A673 (cell line): ENCODE measurements at regions not wholly inside any gene's neighbourhood (a gene's known extent, or its start where the extent isn't known, plus 50 kb on each side); places are given as distances from the start of the nearest gene placed in this dataset.

Experiments used
- BruUV-seq: library from RNA; stranded (reverse); fragments of 400-500 nt; replicated peaks from 2 replicates; lab custom pipeline; 2021; lab: Mats Ljungman, UMichigan
- CTCF ChIA-PET: fragments of 300-600 bp; sonication (Branson Sonifier 250); formaldehyde crosslinking; loops from one replicate; lab custom pipeline; 2022; ENCODE audit warnings: antibody characterized with exemption; lab: Charles Lee
- POLR2A ChIA-PET: fragments of 300-600 bp; sonication (Branson Sonifier 250); formaldehyde crosslinking; loops from one replicate; lab custom pipeline; 2022; ENCODE audit warnings: antibody characterized with exemption; ENCODE audit not compliant: low non-redundant PET; lab: Charles Lee
- DNase-seq: peaks from one replicate; pipeline ENCODE4 v3.0.0-alpha.2; 2015; ENCODE audit warnings: low spot score
- H3K27ac ChIP-seq: fragments of 200-600 bp; sonication (generic); 2 replicates; pipeline ENCODE4 v1.5.1; 2016; ENCODE audit warnings: mixed run types, low read depth, mild to moderate bottlenecking, mixed read lengths, antibody characterized with exemption, low read length; ENCODE audit not compliant: poor library complexity, severe bottlenecking
- H3K27me3 ChIP-seq: fragments of 200-600 bp; sonication (generic); replicated peaks from 2 replicates; pipeline ENCODE4 v1.6.1; 2017; ENCODE audit warnings: mixed run types, low read depth, mild to moderate bottlenecking, mixed read lengths, antibody characterized with exemption, low read length; ENCODE audit not compliant: insufficient read depth, poor library complexity
- H3K36me3 ChIP-seq: fragments of 200-600 bp; sonication (generic); 2 replicates; pipeline ENCODE4 v1.6.1; 2016; ENCODE audit warnings: mixed run types, mild to moderate bottlenecking, mixed read lengths, antibody characterized with exemption, low read length; ENCODE audit not compliant: insufficient read depth, poor library complexity, severe bottlenecking
- H3K4me1 ChIP-seq: fragments of 200-600 bp; sonication (generic); 2 replicates; pipeline ENCODE4 v1.6.1; 2017; ENCODE audit warnings: mixed run types, mild to moderate bottlenecking, mixed read lengths, antibody characterized with exemption, low read length; ENCODE audit not compliant: insufficient read depth, poor library complexity, severe bottlenecking
- H3K4me3 ChIP-seq: fragments of 200-600 bp; sonication (generic); 2 replicates; pipeline ENCODE4 v1.5.1; 2016; ENCODE audit warnings: low read depth, mixed run types, mild to moderate bottlenecking, mixed read lengths, low read length; ENCODE audit not compliant: poor library complexity, severe bottlenecking
- H3K9me3 ChIP-seq: fragments of 200-600 bp; sonication (generic); 2 replicates; pipeline ENCODE4 v1.6.1; 2016; ENCODE audit warnings: mixed run types, low read depth, mild to moderate bottlenecking, mixed read lengths, antibody characterized with exemption, low read length; ENCODE audit not compliant: poor library complexity, severe bottlenecking
- CTCF ChIP-seq: fragments of 300-800, 200-600 bp; sonication (generic); conservative IDR thresholded peaks from 2 replicates; pipeline ENCODE4 v1.5.1; 2017; ENCODE audit warnings: low read depth, mild to moderate bottlenecking, antibody characterized with exemption, low read length, moderate library complexity, mixed read lengths
- EZH2 ChIP-seq: fragments of 200-600 bp; sonication (generic); IDR thresholded peaks from 2 replicates; pipeline ENCODE4 v1.6.1; 2017; ENCODE audit warnings: borderline replicate concordance, low read depth, mild to moderate bottlenecking, mixed read lengths, antibody characterized with exemption, low read length; ENCODE audit not compliant: poor library complexity, severe bottlenecking
- intact Hi-C: fragments of 100-400 bp; cut with micrococcal nuclease; formaldehyde crosslinking; loops from one replicate; pipeline ENCODE4 v1.10.0; 2022; ENCODE audit not compliant: unreplicated experiment

- BruUV-seq: no TSS peak
- ChIA-PET CTCF (no interaction called here), POLR2A (no interaction called here)
- TF ChIP-seq EZH2 (no peak), CTCF (no peak)
- intact Hi-C loops: no loop called here
- no peak overlapping the region for H3K27ac ChIP-seq
- no peak for DNase-seq
- no peaks in the 10 kb centered on the region for H3K9me3 ChIP-seq
- H3K4me3 ChIP-seq: no peak overlapping the region
- H3K4me1 ChIP-seq: no peaks in the 10 kb centered on the region
- H3K27me3 ChIP-seq: no peaks in the 10 kb centered on the region
- H3K36me3 ChIP-seq: no peaks in the 10 kb centered on the region
These were observed 90.1 kb downstream of the CHST2 start for GRCh38 chr3:143209715-143210059.

DNA sequence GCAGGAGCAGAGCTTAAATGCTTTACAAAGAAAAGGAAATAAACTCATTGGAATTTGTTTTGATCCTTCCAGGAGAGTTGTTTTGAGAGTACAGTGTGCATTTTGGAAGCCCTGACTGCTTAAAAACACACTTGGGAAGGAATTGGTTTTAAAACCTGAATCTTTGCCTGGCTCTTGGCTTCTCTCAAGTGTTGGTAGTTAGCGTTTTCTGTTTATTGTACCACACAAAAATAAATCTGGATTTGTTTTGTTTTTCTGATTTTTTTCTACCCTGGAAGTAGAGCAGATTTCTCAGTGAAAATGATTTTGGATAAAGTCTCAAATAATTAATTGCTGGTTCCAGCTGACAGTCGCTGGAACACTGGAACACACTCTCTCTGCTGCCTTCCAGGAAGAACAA, 90.6 kb downstream of the CHST2 start:
- Histone ChIP-seq H3K36me3 (no peaks in the 10 kb centered on the region), H3K4me3 (no peak overlapping the region), H3K27ac (no peak overlapping the region), H3K27me3 (no peaks in the 10 kb centered on the region), H3K9me3 (no peaks in the 10 kb centered on the region), H3K4me1 (no peaks in the 10 kb centered on the region)
- BruUV-seq: no TSS peak
- DNase-seq: no peak
- no peak for TF ChIP-seq CTCF
- TF ChIP-seq EZH2: no peak
- POLR2A ChIA-PET: no interaction called here
- CTCF ChIA-PET: no interaction called here
- intact Hi-C loops: no loop called here

DNA sequence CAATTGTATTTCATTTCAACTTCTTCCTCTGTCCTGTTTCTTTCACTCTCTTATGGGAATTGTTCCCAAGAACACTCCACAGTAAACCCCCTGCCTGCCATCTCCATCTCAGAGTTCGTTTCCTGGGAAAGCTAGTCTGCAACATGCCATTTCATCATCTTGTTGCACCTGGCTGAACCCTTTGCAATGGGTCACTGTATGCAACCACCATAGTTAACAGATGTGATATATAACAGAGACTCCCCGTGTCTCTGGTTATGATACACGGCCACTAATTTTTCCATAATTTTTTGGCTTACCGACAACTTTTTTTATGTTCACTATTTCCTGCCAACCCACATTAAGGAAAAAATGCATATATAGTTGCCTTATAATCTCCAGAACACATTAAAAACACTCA, 95.5 kb downstream of the CHST2 start:
- TF ChIP-seq CTCF (no peak), EZH2 (no peak)
- BruUV-seq: no TSS peak
- POLR2A ChIA-PET: no interaction called here
- Histone ChIP-seq H3K27me3 (no peaks in the 10 kb centered on the region), H3K9me3 (no peaks in the 10 kb centered on the region), H3K27ac (no peak overlapping the region), H3K36me3 (no peaks in the 10 kb centered on the region), H3K4me3 (no peak overlapping the region), H3K4me1 (no peaks in the 10 kb centered on the region)
- CTCF ChIA-PET: no interaction called here
- no peak for DNase-seq
- intact Hi-C loops: no loop called here
